ENCODE measurements at regions not wholly inside any gene's neighbourhood (a gene's known extent, or its start where the extent isn't known, plus 50 kb on each side); places are given as distances from the start of the nearest gene placed in this dataset.

DNA sequence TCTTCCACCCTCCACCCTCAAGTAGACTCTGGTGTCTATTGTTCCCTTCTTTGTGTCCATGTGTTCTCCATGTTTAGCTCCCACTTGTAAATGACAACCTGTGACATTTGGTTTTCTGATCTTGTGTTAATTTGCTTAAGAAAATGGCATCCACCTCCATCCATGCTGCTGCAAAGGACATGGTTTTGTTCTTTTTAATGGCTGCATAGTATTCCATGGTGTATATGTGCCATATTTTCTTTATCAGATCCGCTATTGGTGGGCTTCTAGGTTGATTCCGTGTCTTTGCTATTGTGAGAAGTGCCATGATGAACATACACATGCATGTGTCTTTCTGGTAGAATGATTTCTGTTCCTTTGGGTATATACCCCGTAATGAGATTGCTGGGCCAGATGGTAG lies 163.4 kb upstream of the ITGA1 start:
- Mint-ChIP-seq H3K27ac (no peak overlapping the region), H3K27me3 (ENCODE audit: insufficient read depth, low read depth) (peaks cover 6% of the 10 kb centered on the region)
- no peaks in the 10 kb centered on the region for H3K79me2 ChIP-seq (ENCODE audit: low read depth)

GRCh38 chr5:52626312-52626711 lies 161.4 kb upstream of the ITGA1 start:
- Mint-ChIP-seq H3K4me1 (no peaks in the 10 kb centered on the region), H3K4me3 (no peak overlapping the region), H3K27me3 (ENCODE audit: insufficient read depth, low read depth) (peaks cover 6% of the 10 kb centered on the region), H3K27ac (no peak overlapping the region), H3K9me3 (no peaks in the 10 kb centered on the region), H3K36me3 (no peaks in the 10 kb centered on the region)
- Histone ChIP-seq H3K9ac (no peak overlapping the region), H3K27me3 (no peaks in the 10 kb centered on the region), H3K4me1 (no peaks in the 10 kb centered on the region), H3F3A (ENCODE audit: low read depth) (no peaks in the 10 kb centered on the region), H3K27ac (no peak overlapping the region), H3K36me3 (no peaks in the 10 kb centered on the region), H3K4me3 (no peak overlapping the region), H2AFZ (replicated peaks) (no peak overlapping the region), H3K79me2 (ENCODE audit: low read depth) (no peaks in the 10 kb centered on the region), H3K4me2 (no peak overlapping the region), H4K20me1 (ENCODE audit: low read depth) (no peaks in the 10 kb centered on the region), H3K9me3 (ENCODE audit: low read depth) (no peaks in the 10 kb centered on the region)
- TF ChIP-seq EZH2phosphoT487 (IDR thresholded peaks at IDR 0.05) (no peak), EZH2 (IDR thresholded peaks at IDR 0.05) (no peak)
- TF ChIP-seq, protein P1, sequence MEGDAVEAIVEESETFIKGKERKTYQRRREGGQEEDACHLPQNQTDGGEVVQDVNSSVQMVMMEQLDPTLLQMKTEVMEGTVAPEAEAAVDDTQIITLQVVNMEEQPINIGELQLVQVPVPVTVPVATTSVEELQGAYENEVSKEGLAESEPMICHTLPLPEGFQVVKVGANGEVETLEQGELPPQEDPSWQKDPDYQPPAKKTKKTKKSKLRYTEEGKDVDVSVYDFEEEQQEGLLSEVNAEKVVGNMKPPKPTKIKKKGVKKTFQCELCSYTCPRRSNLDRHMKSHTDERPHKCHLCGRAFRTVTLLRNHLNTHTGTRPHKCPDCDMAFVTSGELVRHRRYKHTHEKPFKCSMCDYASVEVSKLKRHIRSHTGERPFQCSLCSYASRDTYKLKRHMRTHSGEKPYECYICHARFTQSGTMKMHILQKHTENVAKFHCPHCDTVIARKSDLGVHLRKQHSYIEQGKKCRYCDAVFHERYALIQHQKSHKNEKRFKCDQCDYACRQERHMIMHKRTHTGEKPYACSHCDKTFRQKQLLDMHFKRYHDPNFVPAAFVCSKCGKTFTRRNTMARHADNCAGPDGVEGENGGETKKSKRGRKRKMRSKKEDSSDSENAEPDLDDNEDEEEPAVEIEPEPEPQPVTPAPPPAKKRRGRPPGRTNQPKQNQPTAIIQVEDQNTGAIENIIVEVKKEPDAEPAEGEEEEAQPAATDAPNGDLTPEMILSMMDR (IDR thresholded peaks at IDR 0.05), result no peak
- no peak for DNase-seq (ENCODE audit: low spot score)

More for the DNA sequence above, 163.4 kb upstream of the ITGA1 start:
- no peaks in the 10 kb centered on the region for H3K36me3 ChIP-seq
- no peak overlapping the region for H3K9ac ChIP-seq
- TF ChIP-seq EZH2phosphoT487 (IDR thresholded peaks at IDR 0.05) (no peak), EZH2 (IDR thresholded peaks at IDR 0.05) (no peak)
- TF ChIP-seq, protein P1 (IDR thresholded peaks at IDR 0.05), result no peak
- no peaks in the 10 kb centered on the region for H3K9me3 ChIP-seq (ENCODE audit: low read depth)
- H3K4me2 ChIP-seq, result no peak overlapping the region
- no peaks in the 10 kb centered on the region for H4K20me1 ChIP-seq (ENCODE audit: low read depth)
- no peak overlapping the region for H2AFZ ChIP-seq (replicated peaks)
- no peak overlapping the region for H3K27ac ChIP-seq
- no peaks in the 10 kb centered on the region for H3K4me1 Mint-ChIP-seq
- no peak overlapping the region for H3K4me3 ChIP-seq
- no peak overlapping the region for H3K4me3 Mint-ChIP-seq
- no peaks in the 10 kb centered on the region for H3K27me3 ChIP-seq
- no peaks in the 10 kb centered on the region for H3K9me3 Mint-ChIP-seq
- H3K4me1 ChIP-seq, result no peaks in the 10 kb centered on the region
- H3K36me3 Mint-ChIP-seq, result no peaks in the 10 kb centered on the region
- no peak for DNase-seq (ENCODE audit: low spot score)
- H3F3A ChIP-seq (ENCODE audit: low read depth), result no peaks in the 10 kb centered on the region

DNA sequence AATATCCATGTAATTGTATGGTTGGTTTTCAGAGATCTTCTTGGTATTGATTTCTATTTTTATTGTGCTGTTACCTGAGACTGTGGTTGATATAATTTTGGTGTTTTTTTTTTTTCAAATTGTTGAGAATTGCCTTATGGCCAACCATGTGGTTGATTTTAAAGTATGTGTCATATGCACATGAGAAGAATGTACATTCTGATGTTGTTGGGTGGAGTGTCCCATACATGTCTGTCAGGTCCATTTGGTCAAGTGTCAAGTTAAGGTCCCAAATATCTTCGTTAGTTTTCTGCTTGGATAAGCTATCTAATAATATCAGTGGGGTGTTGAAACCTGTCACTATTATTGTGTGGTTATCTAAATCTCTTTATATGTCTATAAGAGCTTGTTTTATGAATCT lies 160.0 kb upstream of the ITGA1 start:
- H3F3A ChIP-seq (ENCODE audit: low read depth), result no peaks in the 10 kb centered on the region
- H3K27ac ChIP-seq, result no peak overlapping the region
- Mint-ChIP-seq H3K4me1 (peaks cover 3% of the 10 kb centered on the region), H3K36me3 (peaks cover 2% of the 10 kb centered on the region), H3K4me3 (no peak overlapping the region), H3K27ac (no peak overlapping the region), H3K9me3 (no peaks in the 10 kb centered on the region), H3K27me3 (ENCODE audit: insufficient read depth, low read depth) (peaks cover 6% of the 10 kb centered on the region)
- H3K9me3 ChIP-seq (ENCODE audit: low read depth), result no peaks in the 10 kb centered on the region
- H3K9ac ChIP-seq, result no peak overlapping the region
- H3K27me3 ChIP-seq, result no peaks in the 10 kb centered on the region
- H3K4me3 ChIP-seq, result no peak overlapping the region
- H3K4me2 ChIP-seq, result no peak overlapping the region
- H3K4me1 ChIP-seq, result no peaks in the 10 kb centered on the region
- H2AFZ ChIP-seq (replicated peaks), result no peak overlapping the region
- no peaks in the 10 kb centered on the region for H4K20me1 ChIP-seq (ENCODE audit: low read depth)
- no peak for TF ChIP-seq EZH2phosphoT487 (IDR thresholded peaks at IDR 0.05)
- no peak for TF ChIP-seq EZH2 (IDR thresholded peaks at IDR 0.05)
- TF ChIP-seq, protein P1 (IDR thresholded peaks at IDR 0.05), result no peak
- DNase-seq (ENCODE audit: low spot score), result no peak
- H3K36me3 ChIP-seq, result no peaks in the 10 kb centered on the region
- no peaks in the 10 kb centered on the region for H3K79me2 ChIP-seq (ENCODE audit: low read depth)

Measured in neural progenitor cell (in vitro differentiated cells).